ENCODE measurements at regions not wholly inside any gene's neighbourhood (a gene's known extent, or its start where the extent isn't known, plus 50 kb on each side); places are given as distances from the start of the nearest gene placed in this dataset.

- H3K79me2 ChIP-seq (ENCODE audit: control insufficient read depth in 1 of 2, insufficient read depth in 2 of 2, low read length in 2 of 2) = no peaks in the 10 kb centered on the region
- H3K79me1 ChIP-seq (ENCODE audit: low read depth, low read length) = no peaks in the 10 kb centered on the region
- no peaks in the 10 kb centered on the region for H3K36me3 ChIP-seq (ENCODE audit: control insufficient read depth in 2 of 4, insufficient read depth in 4 of 4, low read length in 3 of 4)
- 82% methylated on average over 9 of the region's 9 CpGs; no CpG with 5 or more reads in 1 of the 2 experiments for WGBS, 2 experiments (ENCODE audit: extremely low coverage in 1 of 2, insufficient coverage in 1 of 2, insufficient read length in 1 of 2, insufficient replicate concordance in 2 of 2, low coverage in 1 of 2, low lambda C conversion rate in 2 of 2, missing lambda C conversion rate in 1 of 2)
- no peak overlapping the region for H2BK12ac ChIP-seq (ENCODE audit: low read depth, low read length)
- H3K18ac ChIP-seq (ENCODE audit: extremely low read depth, low read length) = no peak overlapping the region
- H3K4me1 ChIP-seq (replicated peaks in 1 of 4; ENCODE audit: control insufficient read depth in 3 of 4, insufficient read depth in 4 of 4, low read length in 3 of 4) = peaks cover 0 to 9% (median 2%) of the 10 kb centered on the region in 4 experiments; a peak in 6 of 7 replicates
- H3K23me2 ChIP-seq (ENCODE audit: low read depth, low read length) = no peaks in the 10 kb centered on the region
- no peak overlapping the region for H3K14ac ChIP-seq (ENCODE audit: insufficient read length)
- no peak overlapping the region for H2AFZ ChIP-seq (ENCODE audit: low read length)
- H4K8ac ChIP-seq (ENCODE audit: extremely low read depth, insufficient read depth, low read length) = no peak overlapping the region
- POLR2A ChIA-PET (ENCODE audit: partially characterized antibody) = no interaction called here
- H2BK15ac ChIP-seq (ENCODE audit: low read length) = no peak overlapping the region
- H3K27me3 ChIP-seq (replicated peaks in 1 of 4; ENCODE audit: control insufficient read depth in 3 of 4, extremely low read depth in 1 of 4, insufficient read depth in 3 of 4, low read length in 3 of 4) = 0 out of 7 replicates have a peak, but pooled peaks cover 0 to 2% (median 0%) of the 10 kb centered on the region in 4 experiments
- H2AK5ac ChIP-seq (ENCODE audit: low read depth, low read length) = no peak overlapping the region
- CTCF ChIA-PET (ENCODE audit: partially characterized antibody) = interaction anchor here (0.6 to 18.7 kb wide), 9 partner anchors 9 to 386 kb away, joined by 3 to 1065 read pairs (median 5); partner anchors contain the start of gene CDC26
- no peak overlapping the region for H3K27ac ChIP-seq (ENCODE audit: low read depth, low read length)
- DNase-seq (ENCODE audit: low read depth in 1 of 2, low spot score in 2 of 2) = no peak
- H2BK5ac ChIP-seq (ENCODE audit: low read depth, low read length) = no peak overlapping the region
- no peak overlapping the region for H3K4me2 ChIP-seq (ENCODE audit: insufficient read depth in 1 of 2, low read depth in 2 of 2, low read length in 2 of 2)
- H4K20me1 ChIP-seq (replicated peaks in 1 of 2; ENCODE audit: control insufficient read depth in 1 of 2, insufficient read depth in 2 of 2, low read length in 2 of 2) = peaks cover 0 to 4% of the 10 kb centered on the region in 2 experiments
- no peak overlapping the region for H4K5ac ChIP-seq (ENCODE audit: insufficient read length, low read depth, low read length)
- no peak overlapping the region for H3K56ac ChIP-seq (replicated peaks; ENCODE audit: insufficient read length, low read depth, low read length)
- TF ChIP-seq SP2 (IDR thresholded peaks at IDR 0.05; ENCODE audit: low read length) = no peak
- no peak for TF ChIP-seq FOSL1 (IDR thresholded peaks at IDR 0.05; ENCODE audit: insufficient read depth, low read depth, low read length)
- TF ChIP-seq SIRT6 (IDR thresholded peaks at IDR 0.05; ENCODE audit: low read length) = no peak
- no peak for TF ChIP-seq CEBPB (IDR thresholded peaks at IDR 0.05; ENCODE audit: low read depth, low read length)
- no peak for TF ChIP-seq YY1 (IDR thresholded peaks at IDR 0.05; ENCODE audit: low read depth, low read length)
- TF ChIP-seq RAD21 (IDR thresholded peaks at IDR 0.05 in 1 of 2, conservative IDR thresholded peaks at IDR 0.05 in 1 of 2; ENCODE audit: low read depth in 2 of 2, low read length in 2 of 2) = no peak
- TF ChIP-seq SP1 (IDR thresholded peaks at IDR 0.05; ENCODE audit: low read depth, low read length) = no peak
- TF ChIP-seq TEAD4 (IDR thresholded peaks at IDR 0.05; ENCODE audit: low read depth, low read length) = no peak
- no peak for TF ChIP-seq TCF12 (IDR thresholded peaks at IDR 0.05; ENCODE audit: low read depth, low read length)
- TF ChIP-seq GABPA (IDR thresholded peaks at IDR 0.05; ENCODE audit: borderline replicate concordance, insufficient read depth, low read length) = no peak
- no peak overlapping the region for H2BK20ac ChIP-seq (ENCODE audit: low read length)
- H2BK120ac ChIP-seq (replicated peaks; ENCODE audit: low read depth, low read length) = no peak overlapping the region
- no peak overlapping the region for H3K9ac ChIP-seq (replicated peaks in 1 of 4; ENCODE audit: extremely low read depth in 1 of 4, low read depth in 3 of 4, low read length in 3 of 4)
- FAIRE-seq = no peak
- no peak overlapping the region for H3K23ac ChIP-seq (ENCODE audit: insufficient read length)
- no peaks in the 10 kb centered on the region for H3K9me3 ChIP-seq (ENCODE audit: insufficient read depth in 2 of 2, low read depth in 1 of 2, low read length in 1 of 2)
- no peak overlapping the region for H3K4me3 ChIP-seq (ENCODE audit: extremely low read depth in 1 of 4, insufficient read depth in 2 of 4, low read depth in 3 of 4, low read length in 4 of 4)
- no peak overlapping the region for H3K4ac ChIP-seq (replicated peaks; ENCODE audit: insufficient read length, low read depth, low read length)
- no peak overlapping the region for H4K91ac ChIP-seq (replicated peaks; ENCODE audit: insufficient read length, low read length)
Measured at GRCh38 chr9:113660196-113660595, 196.7 kb downstream of the RGS3 start.
